ENCODE measurements at regions not wholly inside any gene's neighbourhood (a gene's known extent, or its start where the extent isn't known, plus 50 kb on each side); places are given as distances from the start of the nearest gene placed in this dataset.

GRCh38 chr2:120866071-120866470 lies 130.4 kb downstream of the GLI2 start:
- no peak for TF ChIP-seq CTCF (IDR thresholded peaks at IDR 0.05)
- TF ChIP-seq ZNF281 (CRISPR knock-in tag; IDR thresholded peaks at IDR 0.05) = no peak
- TF ChIP-seq SMAD4 (CRISPR knock-in tag; IDR thresholded peaks at IDR 0.05) = no peak
- no peak for TF ChIP-seq AR (CRISPR knock-in tag; IDR thresholded peaks at IDR 0.05)
